GM12878 (cell line): ENCODE measurements at regions not wholly inside any gene's neighbourhood (a gene's known extent, or its start where the extent isn't known, plus 50 kb on each side); places are given as distances from the start of the nearest gene placed in this dataset.

ENCODE experiments used
- ATF2 ChIP-seq: IDR thresholded peaks from 2 replicates; pipeline ENCODE4 v1.6.1; 2012; ENCODE audit warnings: low read length, inconsistent platforms
- BMI1 ChIP-seq: fragments of 450-650 bp; IDR thresholded peaks from 2 replicates; pipeline ENCODE4 v1.6.1; 2016; ENCODE audit warnings: mild to moderate bottlenecking, moderate library complexity, borderline replicate concordance
- TF ChIP-seq, protein P1 (sequence below), 3 experiments: IDR thresholded peaks in 2 of 3; conservative IDR thresholded peaks in 1 of 3; 2 replicates each; pipeline ENCODE4 v1.5.1; 2011; ENCODE audit warnings: low read depth in 3 of 3, low read length in 3 of 3, mild to moderate bottlenecking in 3 of 3, control low read depth in 2 of 3, moderate library complexity in 2 of 3, inconsistent platforms in 1 of 3, mixed read lengths in 1 of 3; ENCODE audit not compliant: control insufficient read depth in 2 of 3, insufficient read depth in 1 of 3; ENCODE audit errors: extremely low read depth in 1 of 3
- TF ChIP-seq, protein P2 (sequence below): fragments of 450-650 bp; IDR thresholded peaks from 2 replicates; pipeline ENCODE4 v1.6.1; 2016; ENCODE audit warnings: mild to moderate bottlenecking, moderate library complexity, borderline replicate concordance

- TF ChIP-seq BMI1 = no peak
- TF ChIP-seq, protein P1, sequence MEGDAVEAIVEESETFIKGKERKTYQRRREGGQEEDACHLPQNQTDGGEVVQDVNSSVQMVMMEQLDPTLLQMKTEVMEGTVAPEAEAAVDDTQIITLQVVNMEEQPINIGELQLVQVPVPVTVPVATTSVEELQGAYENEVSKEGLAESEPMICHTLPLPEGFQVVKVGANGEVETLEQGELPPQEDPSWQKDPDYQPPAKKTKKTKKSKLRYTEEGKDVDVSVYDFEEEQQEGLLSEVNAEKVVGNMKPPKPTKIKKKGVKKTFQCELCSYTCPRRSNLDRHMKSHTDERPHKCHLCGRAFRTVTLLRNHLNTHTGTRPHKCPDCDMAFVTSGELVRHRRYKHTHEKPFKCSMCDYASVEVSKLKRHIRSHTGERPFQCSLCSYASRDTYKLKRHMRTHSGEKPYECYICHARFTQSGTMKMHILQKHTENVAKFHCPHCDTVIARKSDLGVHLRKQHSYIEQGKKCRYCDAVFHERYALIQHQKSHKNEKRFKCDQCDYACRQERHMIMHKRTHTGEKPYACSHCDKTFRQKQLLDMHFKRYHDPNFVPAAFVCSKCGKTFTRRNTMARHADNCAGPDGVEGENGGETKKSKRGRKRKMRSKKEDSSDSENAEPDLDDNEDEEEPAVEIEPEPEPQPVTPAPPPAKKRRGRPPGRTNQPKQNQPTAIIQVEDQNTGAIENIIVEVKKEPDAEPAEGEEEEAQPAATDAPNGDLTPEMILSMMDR (IDR thresholded peaks at IDR 0.05 in 2 of 3, conservative IDR thresholded peaks at IDR 0.05 in 1 of 3; ENCODE audit: control insufficient read depth in 2 of 3, extremely low read depth in 1 of 3, insufficient read depth in 1 of 3, low read depth in 3 of 3, low read length in 3 of 3) = no peak
- TF ChIP-seq, protein P2, sequence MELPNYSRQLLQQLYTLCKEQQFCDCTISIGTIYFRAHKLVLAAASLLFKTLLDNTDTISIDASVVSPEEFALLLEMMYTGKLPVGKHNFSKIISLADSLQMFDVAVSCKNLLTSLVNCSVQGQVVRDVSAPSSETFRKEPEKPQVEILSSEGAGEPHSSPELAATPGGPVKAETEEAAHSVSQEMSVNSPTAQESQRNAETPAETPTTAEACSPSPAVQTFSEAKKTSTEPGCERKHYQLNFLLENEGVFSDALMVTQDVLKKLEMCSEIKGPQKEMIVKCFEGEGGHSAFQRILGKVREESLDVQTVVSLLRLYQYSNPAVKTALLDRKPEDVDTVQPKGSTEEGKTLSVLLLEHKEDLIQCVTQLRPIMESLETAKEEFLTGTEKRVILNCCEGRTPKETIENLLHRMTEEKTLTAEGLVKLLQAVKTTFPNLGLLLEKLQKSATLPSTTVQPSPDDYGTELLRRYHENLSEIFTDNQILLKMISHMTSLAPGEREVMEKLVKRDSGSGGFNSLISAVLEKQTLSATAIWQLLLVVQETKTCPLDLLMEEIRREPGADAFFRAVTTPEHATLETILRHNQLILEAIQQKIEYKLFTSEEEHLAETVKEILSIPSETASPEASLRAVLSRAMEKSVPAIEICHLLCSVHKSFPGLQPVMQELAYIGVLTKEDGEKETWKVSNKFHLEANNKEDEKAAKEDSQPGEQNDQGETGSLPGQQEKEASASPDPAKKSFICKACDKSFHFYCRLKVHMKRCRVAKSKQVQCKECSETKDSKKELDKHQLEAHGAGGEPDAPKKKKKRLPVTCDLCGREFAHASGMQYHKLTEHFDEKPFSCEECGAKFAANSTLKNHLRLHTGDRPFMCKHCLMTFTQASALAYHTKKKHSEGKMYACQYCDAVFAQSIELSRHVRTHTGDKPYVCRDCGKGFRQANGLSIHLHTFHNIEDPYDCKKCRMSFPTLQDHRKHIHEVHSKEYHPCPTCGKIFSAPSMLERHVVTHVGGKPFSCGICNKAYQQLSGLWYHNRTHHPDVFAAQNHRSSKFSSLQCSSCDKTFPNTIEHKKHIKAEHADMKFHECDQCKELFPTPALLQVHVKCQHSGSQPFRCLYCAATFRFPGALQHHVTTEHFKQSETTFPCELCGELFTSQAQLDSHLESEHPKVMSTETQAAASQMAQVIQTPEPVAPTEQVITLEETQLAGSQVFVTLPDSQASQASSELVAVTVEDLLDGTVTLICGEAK = no peak
- TF ChIP-seq ATF2 = no peak
Measured at GRCh38 chr19:29364999-29365398, 152.0 kb upstream of the UQCRFS1 start.
